GM21447 (cell line): ENCODE measurements at regions not wholly inside any gene's neighbourhood (a gene's known extent, or its start where the extent isn't known, plus 50 kb on each side); places are given as distances from the start of the nearest gene placed in this dataset.
"Not testable (repeated sequence)": the region's sequence is repeated elsewhere in the genome, so short reads cannot be mapped to it uniquely, and the experiment has no call there.

ENCODE experiments used
- ATAC-seq: cut with Tn5 transposase; IDR thresholded peaks from one replicate; pipeline ENCODE4 v1.9.1; 2021; ENCODE audit not compliant: unreplicated experiment

GRCh38 chr12:34301251-34302130 is 279.2 kb downstream of the ALG10 start:
- ATAC-seq, result no peak

DNA sequence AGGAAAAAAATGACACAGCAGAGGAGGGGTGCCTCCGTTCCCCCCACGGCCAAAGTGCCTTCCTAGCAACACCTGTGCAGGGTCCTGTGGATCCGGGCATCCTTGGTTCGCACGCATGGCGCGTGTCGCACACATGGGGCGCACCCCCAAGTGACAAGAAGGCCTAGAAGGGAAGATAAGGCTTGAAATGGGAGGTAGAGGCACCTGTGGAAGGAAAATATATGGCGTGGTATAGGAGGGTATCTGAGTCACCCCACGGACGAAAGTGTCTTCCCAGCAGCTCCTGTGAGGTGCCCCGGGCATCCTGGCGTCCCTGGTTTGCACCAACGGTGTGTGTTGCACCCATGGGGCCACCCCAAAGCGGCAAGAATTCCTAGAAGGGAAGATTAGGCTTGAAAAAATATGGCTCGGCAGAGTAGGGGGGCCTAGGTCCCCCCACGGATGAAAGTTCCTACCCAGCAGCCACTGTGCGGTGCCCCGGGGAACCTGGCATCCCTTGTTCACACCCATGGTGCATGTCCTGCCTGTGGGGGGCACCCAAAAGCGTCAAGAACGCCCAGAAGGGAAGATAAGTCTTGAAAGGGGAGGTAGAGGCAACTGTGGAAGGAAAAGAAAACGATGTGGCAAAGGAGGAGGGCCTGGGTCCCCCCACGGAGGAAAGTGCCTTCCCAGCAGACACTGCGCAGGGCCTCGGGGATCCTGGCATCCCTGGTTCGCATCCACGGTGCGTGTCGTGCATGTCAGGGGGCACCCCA is 280.0 kb downstream of the ALG10 start:
- ATAC-seq, result no peak

DNA sequence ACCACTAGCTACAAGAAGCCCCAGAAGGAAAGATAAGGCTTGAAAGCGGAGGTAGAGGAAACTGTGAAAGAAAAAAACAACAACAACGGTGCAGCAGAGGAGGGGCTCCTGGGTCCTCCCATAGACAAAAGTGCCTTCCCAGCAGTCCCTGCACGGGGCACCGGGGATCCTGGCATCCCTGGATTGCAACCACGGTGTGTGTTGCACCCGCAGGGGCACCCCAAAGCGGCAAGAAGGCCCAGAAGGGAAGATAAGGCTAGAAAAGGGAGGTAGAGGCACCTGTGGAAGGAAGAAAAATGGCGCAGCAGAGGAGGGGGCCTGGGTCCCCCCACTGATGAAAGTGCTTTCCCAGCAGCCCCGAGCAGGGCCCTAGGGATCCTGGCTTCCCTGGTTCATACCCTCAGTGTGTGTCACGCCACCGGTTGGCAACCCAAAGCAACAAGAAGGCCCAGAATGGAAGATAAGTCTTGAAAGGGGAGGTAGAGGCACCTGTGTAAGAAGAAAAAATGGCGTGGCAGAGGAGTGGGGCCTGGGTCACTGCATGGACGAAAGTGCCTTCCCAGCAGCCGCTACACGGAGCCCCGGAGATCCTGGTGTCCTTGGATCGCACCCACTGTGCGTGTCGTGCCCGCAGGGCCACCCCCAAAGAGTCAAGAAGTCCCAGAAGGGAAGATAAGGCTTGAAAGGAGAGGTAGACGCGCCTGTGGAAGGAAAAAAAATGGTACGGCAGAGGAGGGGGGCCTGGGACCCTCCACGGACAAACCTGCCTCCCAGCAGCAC is 281.0 kb downstream of the ALG10 start:
- ATAC-seq, result no peak

GRCh38 chr12:34304001-34304400 is 281.7 kb downstream of the ALG10 start:
- ATAC-seq, result no peak

GRCh38 chr12:34304546-34304945 is 282.2 kb downstream of the ALG10 start:
- ATAC-seq, result no peak

GRCh38 chr12:34305176-34305575 is 282.9 kb downstream of the ALG10 start:
- ATAC-seq, result no peak

DNA sequence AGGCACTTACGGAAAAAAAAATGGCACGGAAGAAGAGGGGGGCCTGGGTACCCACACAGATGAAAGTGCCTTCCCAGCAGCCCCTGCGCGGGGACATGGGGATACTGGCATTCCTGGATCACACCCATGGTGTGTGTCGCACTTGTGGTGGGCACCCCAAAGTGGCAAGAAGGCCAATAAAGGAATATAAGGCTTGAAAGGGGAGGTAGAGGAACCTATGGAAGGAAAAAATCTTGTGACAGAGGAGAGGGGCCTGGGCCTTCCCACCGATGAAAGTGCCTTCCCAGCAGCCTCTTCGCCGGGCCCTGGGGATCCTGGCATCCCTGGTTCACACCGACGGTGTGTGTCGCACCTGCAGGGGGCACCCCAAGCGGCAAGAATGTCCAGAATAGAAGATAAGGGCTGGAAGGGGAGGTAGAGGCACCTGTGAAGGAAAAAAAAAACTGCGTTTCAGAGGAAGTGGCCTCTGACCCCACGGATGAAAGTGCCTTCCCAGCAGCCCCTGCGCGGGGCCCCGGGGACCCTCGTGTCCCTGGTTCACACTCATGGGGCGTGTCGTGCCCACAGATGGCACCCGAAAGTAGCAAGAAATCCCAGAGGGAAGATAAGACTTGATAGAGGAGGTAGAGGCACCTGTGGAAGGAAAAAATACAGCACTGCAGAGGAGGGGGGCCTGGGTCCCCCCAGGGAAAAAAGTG is 284.0 kb downstream of the ALG10 start:
- ATAC-seq, result no peak

- not testable (repeated sequence) for ATAC-seq
Observed at GRCh38 chr12:34309806-34310804, 287.8 kb downstream of the ALG10 start.

GRCh38 chr12:34311337-34311736 is 289.0 kb downstream of the ALG10 start:
- ATAC-seq, result no peak

DNA sequence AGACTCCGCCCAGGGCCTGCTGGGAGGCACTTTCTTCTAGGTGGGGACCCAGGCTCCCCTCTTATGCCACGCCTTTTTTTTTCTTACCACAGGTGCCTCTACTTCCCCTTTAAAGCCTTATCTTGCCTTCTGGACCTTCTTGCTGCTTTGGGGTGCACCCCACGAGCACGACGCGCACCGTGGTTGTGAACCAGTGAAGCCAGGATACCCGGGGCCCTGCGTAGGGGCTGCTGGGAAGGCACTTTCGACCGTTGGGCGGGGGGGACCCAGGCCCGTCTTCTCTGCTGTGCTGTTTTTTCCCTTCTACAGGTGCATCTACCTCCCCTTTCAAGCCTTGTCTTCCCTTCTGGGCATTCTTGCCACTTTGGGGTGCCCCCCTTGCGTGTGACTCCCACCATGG is 305.4 kb downstream of the ALG10 start:
- ATAC-seq, result no peak

DNA sequence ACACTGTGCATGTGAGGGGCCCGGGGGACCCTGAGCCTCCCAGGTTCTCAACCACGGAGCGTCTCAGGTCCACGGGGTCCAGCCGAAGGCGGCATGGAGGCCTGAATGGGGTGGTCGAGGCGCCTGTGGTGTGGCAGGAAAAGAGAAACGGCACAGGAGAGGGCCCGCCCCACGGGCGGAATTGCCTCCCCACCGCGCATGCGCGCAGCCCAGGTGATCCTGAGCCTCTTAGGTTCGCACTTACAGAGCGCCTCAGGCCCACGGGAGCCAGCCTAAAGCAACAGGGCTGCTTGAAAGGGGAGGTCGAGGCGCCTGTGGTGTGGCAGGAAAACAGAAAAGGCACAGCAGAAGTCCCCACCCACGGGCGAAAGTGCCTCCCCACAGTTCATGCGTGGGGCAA is 311.0 kb downstream of the ALG10 start:
- ATAC-seq, result no peak

- ATAC-seq, result no peak
Observed at GRCh38 chr12:34334538-34334937, 312.2 kb downstream of the ALG10 start.

DNA sequence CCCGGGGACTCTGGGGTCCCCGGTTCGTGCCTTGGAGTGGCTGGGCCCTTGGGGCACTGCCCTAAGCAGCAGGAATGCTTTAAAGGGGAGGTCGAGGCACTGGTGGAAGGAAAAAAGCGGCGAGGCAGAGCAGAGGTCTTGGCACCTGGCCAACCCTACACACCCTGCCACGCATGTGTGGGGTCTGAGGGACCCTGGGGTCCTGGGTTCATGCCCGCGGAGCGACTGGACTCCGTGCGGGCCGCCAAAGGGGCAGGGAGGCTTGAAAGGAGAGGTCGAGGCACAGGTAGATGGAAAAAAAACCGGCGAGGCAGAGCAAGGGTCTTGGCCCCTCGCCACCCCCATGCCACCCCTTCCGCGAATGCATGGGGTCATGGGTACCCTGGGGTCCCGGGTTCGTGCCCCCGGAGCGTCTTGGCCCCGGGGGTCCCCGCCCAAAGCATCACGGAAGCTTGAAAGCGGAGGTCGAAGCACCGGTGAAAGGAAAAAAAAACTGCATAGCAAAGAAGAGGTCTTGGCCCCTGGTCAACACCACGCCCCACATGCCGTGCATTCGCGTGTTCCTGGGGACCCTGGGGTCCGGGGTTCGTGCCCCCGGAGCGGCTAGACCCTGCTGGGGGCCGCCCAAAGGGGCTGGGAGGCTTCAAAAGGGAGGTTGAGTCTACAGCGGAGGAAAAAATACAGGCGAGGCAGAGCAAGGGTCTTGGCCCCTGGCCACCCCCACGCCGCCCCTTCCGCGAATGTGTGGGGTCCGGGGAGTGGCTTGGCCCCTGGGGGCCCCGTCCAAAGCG is 312.9 kb downstream of the ALG10 start:
- ATAC-seq, result no peak

DNA sequence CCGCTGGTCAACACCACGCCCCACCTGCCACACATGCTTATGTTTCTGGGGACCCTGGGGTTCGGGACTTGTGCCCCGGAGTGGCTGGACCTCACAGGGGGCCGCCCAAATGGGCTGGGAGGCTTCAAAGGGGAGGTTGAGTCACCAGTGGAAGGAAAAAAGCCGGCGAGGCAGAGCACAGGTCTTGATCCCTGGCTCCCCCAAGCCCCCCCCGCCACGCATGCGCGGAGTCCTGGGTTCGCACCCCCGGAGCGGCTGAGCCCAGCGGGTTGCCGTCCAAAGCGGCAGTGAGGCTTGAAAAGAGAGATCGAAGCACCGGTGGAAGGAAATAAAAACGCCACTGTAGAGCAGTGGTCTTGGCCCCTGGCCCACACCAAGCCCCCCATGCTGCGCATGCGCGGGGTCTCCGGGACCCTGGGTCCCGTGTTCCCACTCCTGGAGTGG is 313.5 kb downstream of the ALG10 start:
- ATAC-seq, result no peak

DNA sequence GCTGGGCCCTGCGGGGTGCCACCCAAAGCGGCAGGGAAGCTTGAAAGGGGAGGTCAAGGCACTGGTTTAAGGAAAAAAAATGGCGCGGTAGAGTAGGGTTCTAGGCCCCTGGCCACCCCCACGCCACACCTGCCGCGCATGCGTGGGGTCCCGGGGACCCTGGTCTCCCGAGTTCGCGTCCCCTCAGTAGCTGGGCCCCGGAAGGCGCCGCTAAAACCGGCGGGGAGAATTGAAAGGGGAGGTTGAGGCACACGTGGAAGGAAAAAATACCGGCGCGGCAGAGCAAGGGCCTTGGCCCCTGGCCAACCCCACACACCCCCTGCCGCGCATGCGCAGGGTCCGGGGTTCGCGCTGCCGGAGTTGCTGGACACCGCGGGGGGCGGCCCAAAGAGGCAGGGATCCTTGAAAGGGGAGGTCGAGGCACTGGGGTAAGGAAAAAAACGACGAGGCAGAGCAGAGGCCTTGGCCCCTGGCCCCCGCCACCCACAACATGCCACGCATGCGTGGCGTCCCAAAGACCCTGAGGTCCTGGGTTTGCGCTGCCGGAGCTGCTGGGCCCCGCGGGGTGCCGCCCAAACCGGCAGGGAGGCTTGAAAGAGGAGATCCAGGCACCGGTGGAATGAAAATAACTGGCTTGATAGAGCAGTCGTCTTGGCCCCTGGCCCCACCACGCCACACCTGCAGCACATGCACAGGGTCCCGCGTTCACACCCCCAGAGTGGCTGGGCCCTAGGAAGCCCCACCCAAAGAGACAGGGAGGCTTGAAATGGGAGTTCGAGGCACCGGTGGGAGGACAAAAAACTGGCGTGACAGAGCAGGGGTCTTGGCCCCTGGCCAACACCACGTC is 314.5 kb downstream of the ALG10 start:
- ATAC-seq, result no peak

- ATAC-seq, result no peak
Observed at GRCh38 chr12:34338751-34339150, 316.5 kb downstream of the ALG10 start.

DNA sequence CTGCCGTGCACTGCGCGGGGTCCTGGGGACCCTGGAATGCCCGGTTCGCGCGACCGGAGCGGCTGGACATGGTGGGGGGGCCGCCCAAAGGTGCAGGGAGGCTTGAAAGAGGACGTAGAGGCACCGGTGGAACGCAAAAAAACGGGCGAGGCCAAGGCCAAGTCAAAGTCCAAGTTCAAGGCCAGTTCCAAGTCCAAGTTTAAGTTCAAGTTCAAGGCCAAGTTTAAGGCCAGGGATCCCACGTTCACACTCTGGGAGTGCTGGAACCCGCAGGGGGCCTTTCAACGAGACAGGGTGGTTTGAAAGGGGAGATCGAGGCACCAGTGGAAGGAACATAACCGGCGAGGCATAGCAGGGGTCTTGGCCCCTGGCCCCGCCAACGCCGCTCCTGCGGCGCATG is 317.6 kb downstream of the ALG10 start:
- ATAC-seq, result no peak
